GM12864 (cell line): ENCODE measurements at regions not wholly inside any gene's neighbourhood (a gene's known extent, or its start where the extent isn't known, plus 50 kb on each side); places are given as distances from the start of the nearest gene placed in this dataset.

Source experiments
- DNase-seq: peaks from one replicate; pipeline ENCODE4 v3.0.0-alpha.2; 2011; ENCODE audit warnings: low read depth
- H3K4me3 ChIP-seq: 2 replicates; pipeline ENCODE4 v1.5.1; 2011; ENCODE audit warnings: mild to moderate bottlenecking, low read depth, low read length, control low read depth
- TF ChIP-seq, protein P1 (sequence below): IDR thresholded peaks from 2 replicates; pipeline ENCODE4 v1.5.1; 2011; ENCODE audit warnings: low read depth, mild to moderate bottlenecking, moderate library complexity, low read length, control low read depth, inconsistent platforms; ENCODE audit errors: missing control alignments

GRCh38 chr4:8706216-8707044, 113.9 kb downstream of the CPZ start:
- no peak for DNase-seq
- H3K4me3 ChIP-seq = no peak overlapping the region
- TF ChIP-seq, protein P1, sequence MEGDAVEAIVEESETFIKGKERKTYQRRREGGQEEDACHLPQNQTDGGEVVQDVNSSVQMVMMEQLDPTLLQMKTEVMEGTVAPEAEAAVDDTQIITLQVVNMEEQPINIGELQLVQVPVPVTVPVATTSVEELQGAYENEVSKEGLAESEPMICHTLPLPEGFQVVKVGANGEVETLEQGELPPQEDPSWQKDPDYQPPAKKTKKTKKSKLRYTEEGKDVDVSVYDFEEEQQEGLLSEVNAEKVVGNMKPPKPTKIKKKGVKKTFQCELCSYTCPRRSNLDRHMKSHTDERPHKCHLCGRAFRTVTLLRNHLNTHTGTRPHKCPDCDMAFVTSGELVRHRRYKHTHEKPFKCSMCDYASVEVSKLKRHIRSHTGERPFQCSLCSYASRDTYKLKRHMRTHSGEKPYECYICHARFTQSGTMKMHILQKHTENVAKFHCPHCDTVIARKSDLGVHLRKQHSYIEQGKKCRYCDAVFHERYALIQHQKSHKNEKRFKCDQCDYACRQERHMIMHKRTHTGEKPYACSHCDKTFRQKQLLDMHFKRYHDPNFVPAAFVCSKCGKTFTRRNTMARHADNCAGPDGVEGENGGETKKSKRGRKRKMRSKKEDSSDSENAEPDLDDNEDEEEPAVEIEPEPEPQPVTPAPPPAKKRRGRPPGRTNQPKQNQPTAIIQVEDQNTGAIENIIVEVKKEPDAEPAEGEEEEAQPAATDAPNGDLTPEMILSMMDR = no peak

- TF ChIP-seq, protein P1 = no peak
- no peak for DNase-seq
- H3K4me3 ChIP-seq = no peak overlapping the region
Measured at GRCh38 chr4:8705161-8706145, 112.9 kb downstream of the CPZ start.

GRCh38 chr4:8704632-8705031, 112.1 kb downstream of the CPZ start:
- TF ChIP-seq, protein P1 = no peak
- DNase-seq = no peak

GRCh38 chr4:8703857-8704495, 111.4 kb downstream of the CPZ start:
- TF ChIP-seq, protein P1 = no peak

More at GRCh38 chr4:8704632-8705031, 112.1 kb downstream of the CPZ start:
- H3K4me3 ChIP-seq = no peak overlapping the region

GRCh38 chr4:8703401-8703696, 110.8 kb downstream of the CPZ start:
- TF ChIP-seq, protein P1 = no peak
- no peak overlapping the region for H3K4me3 ChIP-seq
- no peak for DNase-seq

More at GRCh38 chr4:8703857-8704495, 111.4 kb downstream of the CPZ start:
- no peak for DNase-seq
- H3K4me3 ChIP-seq = no peak overlapping the region

- TF ChIP-seq, protein P1 = no peak
- DNase-seq = no peak
- no peak overlapping the region for H3K4me3 ChIP-seq
Measured at GRCh38 chr4:8702516-8703400, 110.2 kb downstream of the CPZ start.
